ENCODE measurements at regions not wholly inside any gene's neighbourhood (a gene's known extent, or its start where the extent isn't known, plus 50 kb on each side); places are given as distances from the start of the nearest gene placed in this dataset.
A peak's percentile ranks its signal among the peaks of the same experiment; 100 is the strongest.

- no peak overlapping the region for H3K27ac ChIP-seq
- H3K4me3 ChIP-seq = no peak overlapping the region
These were observed 737.1 kb downstream of the FAT4 start for GRCh38 chr4:126051689-126052424.

GRCh38 chr4:126056116-126056650, 741.4 kb downstream of the FAT4 start:
- no peak overlapping the region for H3K4me3 ChIP-seq
- no peak overlapping the region for H3K27ac ChIP-seq

- no peak overlapping the region for H3K4me3 ChIP-seq
These were observed 742.6 kb downstream of the FAT4 start for GRCh38 chr4:126057371-126057770.

GRCh38 chr4:126058596-126058995, 743.8 kb downstream of the FAT4 start:
- Histone ChIP-seq H3K27ac (no peak overlapping the region), H3K4me3 (no peak overlapping the region)

More at GRCh38 chr4:126057371-126057770, 742.6 kb downstream of the FAT4 start:
- no peak overlapping the region for H3K27ac ChIP-seq

- Histone ChIP-seq H3K4me3 (no peak overlapping the region), H3K27ac (no peak overlapping the region)
These were observed 746.9 kb downstream of the FAT4 start for GRCh38 chr4:126061655-126062054.

- no peak overlapping the region for H3K27ac ChIP-seq
These were observed 750.3 kb downstream of the FAT4 start for GRCh38 chr4:126065016-126065415.

GRCh38 chr4:126071346-126072333, 756.9 kb downstream of the FAT4 start:
- H3K27ac ChIP-seq = peak overlapping the region in 1 of 21 experiments; percentile 6
- H3K4me3 ChIP-seq = no peak overlapping the region

More at GRCh38 chr4:126065016-126065415, 750.3 kb downstream of the FAT4 start:
- no peak overlapping the region for H3K4me3 ChIP-seq

- H3K4me3 ChIP-seq = no peak overlapping the region
- H3K27ac ChIP-seq = no peak overlapping the region
These were observed 766.6 kb downstream of the FAT4 start for GRCh38 chr4:126081336-126081735.

GRCh38 chr4:126086041-126086440, 771.3 kb downstream of the FAT4 start:
- Histone ChIP-seq H3K27ac (no peak overlapping the region), H3K4me3 (no peak overlapping the region)

GRCh38 chr4:126087101-126087500, 772.3 kb downstream of the FAT4 start:
- no peak overlapping the region for H3K4me3 ChIP-seq
- H3K27ac ChIP-seq = no peak overlapping the region

- Histone ChIP-seq H3K27ac (no peak overlapping the region), H3K4me3 (no peak overlapping the region)
These were observed 782.5 kb downstream of the FAT4 start for GRCh38 chr4:126097155-126097799.

GRCh38 chr4:126106658-126107057, 791.9 kb downstream of the FAT4 start:
- H3K4me3 ChIP-seq = no peak overlapping the region
- H3K27ac ChIP-seq = no peak overlapping the region

- Histone ChIP-seq H3K27ac (no peak overlapping the region), H3K4me3 (no peak overlapping the region)
These were observed 795.1 kb downstream of the FAT4 start for GRCh38 chr4:126109836-126110235.

GRCh38 chr4:126113058-126113457, 798.3 kb downstream of the FAT4 start:
- no peak overlapping the region for H3K27ac ChIP-seq
- H3K4me3 ChIP-seq = no peak overlapping the region

- H3K4me3 ChIP-seq = no peak overlapping the region
- H3K27ac ChIP-seq = peak overlapping the region in 1 of 21 experiments; percentile 17
These were observed 809.0 kb downstream of the FAT4 start for GRCh38 chr4:126123611-126124325.

- Histone ChIP-seq H3K27ac (no peak overlapping the region), H3K4me3 (no peak overlapping the region)
These were observed 810.1 kb downstream of the FAT4 start for GRCh38 chr4:126124818-126125217.

- H3K4me3 ChIP-seq = no peak overlapping the region
- no peak overlapping the region for H3K27ac ChIP-seq
These were observed 815.5 kb downstream of the FAT4 start for GRCh38 chr4:126130215-126130614.

GRCh38 chr4:126136922-126137781, 822.4 kb downstream of the FAT4 start:
- Histone ChIP-seq H3K27ac (no peak overlapping the region), H3K4me3 (no peak overlapping the region)
